Astrocyte (in vitro differentiated cells and primary cell): ENCODE measurements at regions not wholly inside any gene's neighbourhood (a gene's known extent, or its start where the extent isn't known, plus 50 kb on each side); places are given as distances from the start of the nearest gene placed in this dataset.

ENCODE experiments used
- DNase-seq: peaks from one replicate; pipeline ENCODE4 v3.0.0-alpha.2; 2010; ENCODE audit warnings: low read depth
- FAIRE-seq: peaks from 2 replicates; lab custom pipeline; 2011; peaks lifted over from hg19 to GRCh38; lab: Jason Lieb, UNC
- H2AFZ ChIP-seq: 2 replicates; pipeline ENCODE4 v1.6.0; 2012; ENCODE audit warnings: low read depth, low read length, inconsistent platforms
- H3K27ac ChIP-seq: 2 replicates; pipeline ENCODE4 v1.5.1; 2011; ENCODE audit warnings: low read depth, low read length, inconsistent platforms
- H3K27me3 ChIP-seq: 2 replicates; pipeline ENCODE4 v1.6.0; 2011; ENCODE audit warnings: low read length, inconsistent platforms; ENCODE audit not compliant: insufficient read depth
- H3K36me3 ChIP-seq: 2 replicates; pipeline ENCODE4 v1.5.1; 2011; ENCODE audit warnings: low read length, inconsistent platforms; ENCODE audit not compliant: insufficient read depth
- H3K4me1 ChIP-seq: 2 replicates; pipeline ENCODE4 v1.5.1; 2011; ENCODE audit warnings: low read length, inconsistent platforms; ENCODE audit not compliant: insufficient read depth
- H3K4me2 ChIP-seq: 2 replicates; pipeline ENCODE4 v1.6.0; 2012; ENCODE audit warnings: low read length, inconsistent platforms
- H3K4me3 ChIP-seq: 2 replicates; pipeline ENCODE4 v1.5.1; 2011; ENCODE audit warnings: low read depth, mild to moderate bottlenecking, low read length, inconsistent platforms; ENCODE audit not compliant: insufficient read depth
- H3K79me2 ChIP-seq: 2 replicates; pipeline ENCODE4 v1.6.0; 2012; ENCODE audit warnings: mild to moderate bottlenecking, low read length, inconsistent platforms; ENCODE audit not compliant: insufficient read depth
- H3K9ac ChIP-seq: 2 replicates; pipeline ENCODE4 v1.6.0; 2012; ENCODE audit warnings: mild to moderate bottlenecking, low read length, inconsistent platforms
- H3K9me3 ChIP-seq: 2 replicates; pipeline ENCODE4 v1.5.1; 2012; ENCODE audit warnings: low read depth, mild to moderate bottlenecking, low read length, inconsistent platforms; ENCODE audit not compliant: insufficient read depth
- H4K20me1 ChIP-seq: 2 replicates; pipeline ENCODE4 v1.6.0; 2012; ENCODE audit warnings: low read length, inconsistent platforms; ENCODE audit not compliant: insufficient read depth
- H3K27ac Mint-ChIP-seq: one replicate; pipeline ENCODE4 v1.8.0; 2021; ENCODE audit warnings: mild to moderate bottlenecking, mixed read lengths; ENCODE audit not compliant: unreplicated experiment
- H3K27me3 Mint-ChIP-seq: one replicate; pipeline ENCODE4 v1.8.0; 2021; ENCODE audit warnings: low read depth, mixed read lengths; ENCODE audit not compliant: unreplicated experiment
- H3K36me3 Mint-ChIP-seq: one replicate; pipeline ENCODE4 v1.8.0; 2021; ENCODE audit warnings: low read depth, mixed read lengths; ENCODE audit not compliant: unreplicated experiment
- H3K4me1 Mint-ChIP-seq: one replicate; pipeline ENCODE4 v1.8.0; 2021; ENCODE audit warnings: low read depth, mixed read lengths; ENCODE audit not compliant: unreplicated experiment
- H3K4me3 Mint-ChIP-seq: one replicate; pipeline ENCODE4 v1.8.0; 2021; ENCODE audit warnings: mild to moderate bottlenecking, moderate library complexity, mixed read lengths; ENCODE audit not compliant: unreplicated experiment
- H3K9me3 Mint-ChIP-seq: one replicate; pipeline ENCODE4 v1.8.0; 2021; ENCODE audit warnings: mild to moderate bottlenecking, mixed read lengths; ENCODE audit not compliant: unreplicated experiment
- CTCF ChIP-seq: IDR thresholded peaks from 2 replicates; pipeline ENCODE4 v1.5.1; 2011; ENCODE audit warnings: low read depth, mild to moderate bottlenecking, inconsistent platforms, low read length, moderate library complexity; ENCODE audit not compliant: insufficient read depth
- EZH2 ChIP-seq: IDR thresholded peaks from 2 replicates; pipeline ENCODE4 v1.6.1; 2012; ENCODE audit warnings: mild to moderate bottlenecking, low read length, inconsistent platforms; ENCODE audit not compliant: insufficient read depth

GRCh38 chr2:7108792-7109532 is 191.8 kb downstream of the RNF144A start:
- Histone ChIP-seq H3K36me3 (no peaks in the 10 kb centered on the region), H3K4me2 (no peak overlapping the region), H3K9me3 (no peaks in the 10 kb centered on the region), H3K4me1 (no peaks in the 10 kb centered on the region), H3K79me2 (no peaks in the 10 kb centered on the region), H3K27ac (no peak overlapping the region), H3K9ac (no peak overlapping the region), H4K20me1 (no peaks in the 10 kb centered on the region), H3K27me3 (no peaks in the 10 kb centered on the region), H2AFZ (no peak overlapping the region), H3K4me3 (no peak overlapping the region)
- Mint-ChIP-seq H3K27me3 (no peaks in the 10 kb centered on the region), H3K4me1 (no peaks in the 10 kb centered on the region), H3K9me3 (peaks cover 2% of the 10 kb centered on the region), H3K27ac (no peak overlapping the region), H3K36me3 (no peaks in the 10 kb centered on the region), H3K4me3 (no peak overlapping the region)
- no peak for TF ChIP-seq CTCF
- FAIRE-seq (no peak), DNase-seq (no peak)

- no peaks in the 10 kb centered on the region for H4K20me1 ChIP-seq
- H3K27me3 ChIP-seq, result no peaks in the 10 kb centered on the region
- no peaks in the 10 kb centered on the region for H3K9me3 ChIP-seq
- Mint-ChIP-seq H3K9me3 (peaks cover 2% of the 10 kb centered on the region), H3K4me3 (no peak overlapping the region), H3K27me3 (no peaks in the 10 kb centered on the region), H3K36me3 (no peaks in the 10 kb centered on the region), H3K27ac (no peak overlapping the region), H3K4me1 (no peaks in the 10 kb centered on the region)
- no peak overlapping the region for H3K9ac ChIP-seq
- no peaks in the 10 kb centered on the region for H3K36me3 ChIP-seq
- FAIRE-seq, result no peak
- DNase-seq, result no peak
- TF ChIP-seq EZH2 (no peak), CTCF (no peak)
- no peak overlapping the region for H3K27ac ChIP-seq
- H3K4me2 ChIP-seq, result no peak overlapping the region
- no peaks in the 10 kb centered on the region for H3K79me2 ChIP-seq
- H3K4me3 ChIP-seq, result no peak overlapping the region
- H3K4me1 ChIP-seq, result no peaks in the 10 kb centered on the region
- no peak overlapping the region for H2AFZ ChIP-seq
Measured at GRCh38 chr2:7109533-7109885, 192.3 kb downstream of the RNF144A start.

- no peak for FAIRE-seq
- no peaks in the 10 kb centered on the region for H3K4me1 Mint-ChIP-seq
Measured at GRCh38 chr2:7111626-7112025, 194.4 kb downstream of the RNF144A start.

More at GRCh38 chr2:7111626-7112025, 194.4 kb downstream of the RNF144A start:
- Mint-ChIP-seq H3K36me3 (no peaks in the 10 kb centered on the region), H3K27me3 (no peaks in the 10 kb centered on the region), H3K9me3 (no peaks in the 10 kb centered on the region), H3K27ac (no peak overlapping the region), H3K4me3 (no peak overlapping the region)
- H3K4me1 ChIP-seq, result no peaks in the 10 kb centered on the region
- H3K79me2 ChIP-seq, result no peaks in the 10 kb centered on the region
- DNase-seq, result no peak
- H4K20me1 ChIP-seq, result no peaks in the 10 kb centered on the region
- TF ChIP-seq EZH2, result no peak
- no peaks in the 10 kb centered on the region for H3K27me3 ChIP-seq
- no peaks in the 10 kb centered on the region for H3K9me3 ChIP-seq
- H3K36me3 ChIP-seq, result no peaks in the 10 kb centered on the region
- no peak overlapping the region for H3K9ac ChIP-seq
- H3K27ac ChIP-seq, result no peak overlapping the region
- no peak overlapping the region for H3K4me2 ChIP-seq
- H2AFZ ChIP-seq, result no peak overlapping the region
- H3K4me3 ChIP-seq, result no peak overlapping the region
